Ishikawa (cell line): ENCODE measurements at regions not wholly inside any gene's neighbourhood (a gene's known extent, or its start where the extent isn't known, plus 50 kb on each side); places are given as distances from the start of the nearest gene placed in this dataset.

Experiments used
- EP300 ChIP-seq: IDR thresholded peaks from 2 replicates; pipeline ENCODE4 v1.6.1; 2012; ENCODE audit warnings: borderline replicate concordance
- FOXM1 ChIP-seq: IDR thresholded peaks from 2 replicates; pipeline ENCODE4 v1.6.1; 2012; ENCODE audit warnings: low read depth, borderline replicate concordance
- MAX ChIP-seq: IDR thresholded peaks from 2 replicates; pipeline ENCODE4 v1.6.1; 2012
- TAF1 ChIP-seq: IDR thresholded peaks from 2 replicates; pipeline ENCODE4 v1.6.1; 2012; ENCODE audit warnings: low read depth, mild to moderate bottlenecking

GRCh38 chr14:82621881-82622450, 1088.3 kb upstream of the SEL1L start:
- no peak for TF ChIP-seq TAF1
- no peak for TF ChIP-seq FOXM1
- no peak for TF ChIP-seq MAX
- TF ChIP-seq EP300 = no peak
